GM10266 (cell line): ENCODE measurements at regions not wholly inside any gene's neighbourhood (a gene's known extent, or its start where the extent isn't known, plus 50 kb on each side); places are given as distances from the start of the nearest gene placed in this dataset.

Experiments used
- DNase-seq: peaks from one replicate; pipeline ENCODE4 v3.0.0; 2012; ENCODE audit errors: extremely low spot score
- TF ChIP-seq, protein P1 (sequence below): IDR thresholded peaks from 2 replicates; pipeline ENCODE4 v1.5.1; 2012; ENCODE audit warnings: mild to moderate bottlenecking, low read depth; ENCODE audit not compliant: control insufficient read depth, insufficient read depth; ENCODE audit errors: missing control alignments

- DNase-seq = no peak
- TF ChIP-seq, protein P1, sequence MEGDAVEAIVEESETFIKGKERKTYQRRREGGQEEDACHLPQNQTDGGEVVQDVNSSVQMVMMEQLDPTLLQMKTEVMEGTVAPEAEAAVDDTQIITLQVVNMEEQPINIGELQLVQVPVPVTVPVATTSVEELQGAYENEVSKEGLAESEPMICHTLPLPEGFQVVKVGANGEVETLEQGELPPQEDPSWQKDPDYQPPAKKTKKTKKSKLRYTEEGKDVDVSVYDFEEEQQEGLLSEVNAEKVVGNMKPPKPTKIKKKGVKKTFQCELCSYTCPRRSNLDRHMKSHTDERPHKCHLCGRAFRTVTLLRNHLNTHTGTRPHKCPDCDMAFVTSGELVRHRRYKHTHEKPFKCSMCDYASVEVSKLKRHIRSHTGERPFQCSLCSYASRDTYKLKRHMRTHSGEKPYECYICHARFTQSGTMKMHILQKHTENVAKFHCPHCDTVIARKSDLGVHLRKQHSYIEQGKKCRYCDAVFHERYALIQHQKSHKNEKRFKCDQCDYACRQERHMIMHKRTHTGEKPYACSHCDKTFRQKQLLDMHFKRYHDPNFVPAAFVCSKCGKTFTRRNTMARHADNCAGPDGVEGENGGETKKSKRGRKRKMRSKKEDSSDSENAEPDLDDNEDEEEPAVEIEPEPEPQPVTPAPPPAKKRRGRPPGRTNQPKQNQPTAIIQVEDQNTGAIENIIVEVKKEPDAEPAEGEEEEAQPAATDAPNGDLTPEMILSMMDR = no peak
Measured at GRCh38 chr14:30257946-30258661, 300.9 kb upstream of the G2E3 start.

DNA sequence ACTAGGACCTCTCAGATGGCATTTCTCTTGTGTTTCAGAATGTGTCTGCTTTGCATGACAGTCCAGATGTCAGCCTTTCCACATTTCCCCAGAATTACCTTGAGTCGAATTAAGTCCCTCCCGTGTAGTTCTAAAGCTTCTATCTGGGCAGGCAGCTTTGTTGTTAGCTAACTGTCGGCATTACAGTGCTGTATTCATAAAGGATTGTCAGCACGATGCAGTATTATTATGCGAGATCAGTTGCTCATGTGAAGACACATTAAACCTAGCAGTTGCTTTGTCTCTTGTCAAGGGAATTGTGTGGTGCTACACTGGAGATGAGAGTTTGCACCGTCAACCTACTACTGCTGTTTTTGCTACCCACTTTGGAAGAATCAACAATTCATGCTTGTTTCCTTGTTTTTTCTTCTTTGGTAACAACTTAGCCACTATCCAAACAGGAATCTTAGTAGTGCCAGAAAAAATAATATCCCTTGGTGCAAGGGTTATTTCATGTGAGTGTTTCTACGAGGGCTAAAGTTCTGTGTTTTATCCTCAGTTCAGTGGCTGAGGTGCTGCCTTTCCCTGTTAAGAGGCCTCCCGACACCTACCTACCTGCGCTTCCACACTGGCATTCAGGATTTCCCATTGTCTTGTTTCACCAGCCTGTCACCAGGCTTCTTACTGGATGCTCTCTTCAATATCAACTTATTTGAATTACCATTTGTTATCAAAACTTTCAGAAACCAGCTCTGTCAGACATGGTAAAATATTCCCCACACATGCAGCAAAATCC, 297.9 kb upstream of the G2E3 start:
- TF ChIP-seq, protein P1 = no peak
- DNase-seq = no peak

DNA sequence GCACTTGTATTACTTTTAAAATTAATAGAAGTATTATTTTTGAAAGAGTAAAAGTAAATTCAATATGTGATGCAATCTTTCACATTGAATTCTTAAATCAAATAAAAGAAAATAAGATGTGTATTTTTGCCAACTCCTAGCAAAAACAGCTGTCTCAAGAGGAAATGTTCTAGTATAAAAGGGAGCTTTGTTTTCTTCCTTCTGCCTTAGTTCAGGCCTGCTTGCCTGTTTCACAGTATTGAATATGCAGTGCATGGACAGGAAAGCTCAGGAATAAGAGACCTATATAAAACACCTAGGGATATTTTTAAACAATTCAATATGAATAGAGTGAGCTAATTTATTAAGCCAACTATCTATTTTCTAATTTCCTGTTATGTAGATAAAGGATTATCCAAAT, 294.8 kb upstream of the G2E3 start:
- DNase-seq = no peak
- TF ChIP-seq, protein P1 = no peak

GRCh38 chr14:30266290-30266689, 292.7 kb upstream of the G2E3 start:
- TF ChIP-seq, protein P1 = no peak
- no peak for DNase-seq

GRCh38 chr14:30267141-30267540, 291.8 kb upstream of the G2E3 start:
- DNase-seq = no peak
- TF ChIP-seq, protein P1 = no peak

GRCh38 chr14:30270200-30271161, 288.5 kb upstream of the G2E3 start:
- peak; percentile 61 for DNase-seq
- TF ChIP-seq, protein P1 = peak; percentile 91
